ENCODE measurements at regions not wholly inside any gene's neighbourhood (a gene's known extent, or its start where the extent isn't known, plus 50 kb on each side); places are given as distances from the start of the nearest gene placed in this dataset.

DNA sequence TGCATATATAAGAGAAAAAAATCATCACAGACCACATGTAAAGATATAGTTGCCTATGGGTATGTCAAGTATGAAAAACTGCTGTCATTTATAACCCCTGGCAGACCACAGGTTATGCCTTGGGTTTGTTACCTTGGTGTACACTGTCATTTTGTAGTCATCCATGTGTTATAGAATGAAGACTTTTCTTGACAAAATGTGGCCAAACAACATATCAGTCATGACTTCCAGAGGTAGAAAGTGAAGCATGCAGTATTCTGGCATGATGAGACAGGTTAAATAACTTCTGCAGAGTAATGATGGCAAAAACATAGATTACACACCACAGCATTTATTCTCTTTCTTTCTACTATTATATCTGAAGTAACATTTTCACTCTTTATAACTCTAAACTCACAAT lies 74.9 kb upstream of the NEUROD1 start:
- TF ChIP-seq POLR2A (IDR thresholded peaks at IDR 0.05; ENCODE audit: low read depth, low read length) (no peak), POLR2AphosphoS5 (IDR thresholded peaks at IDR 0.05; ENCODE audit: low read depth, low read length) (no peak), SPI1 (IDR thresholded peaks at IDR 0.05; ENCODE audit: low read depth, low read length) (no peak), TAF1 (IDR thresholded peaks at IDR 0.05; ENCODE audit: low read depth, low read length) (no peak), PAX5 (IDR thresholded peaks at IDR 0.05; ENCODE audit: insufficient read depth, low read length, severe bottlenecking) (no peak), POU2F2 (IDR thresholded peaks at IDR 0.05; ENCODE audit: low read depth, low read length) (no peak)

Measured in GM12891 (cell line).